Neural progenitor cell (in vitro differentiated cells): ENCODE measurements at regions not wholly inside any gene's neighbourhood (a gene's known extent, or its start where the extent isn't known, plus 50 kb on each side); places are given as distances from the start of the nearest gene placed in this dataset.

ENCODE experiments used
- DNase-seq: peaks from one replicate; pipeline ENCODE4 v3.0.0-alpha.2; 2016; ENCODE audit warnings: low spot score
- H2AFZ ChIP-seq: fragments of 200-600 bp; sonication (generic); replicated peaks from 2 replicates; pipeline ENCODE4 v1.6.1; 2016; ENCODE audit warnings: antibody characterized with exemption
- H3F3A ChIP-seq: fragments of 200-600 bp; sonication (generic); 2 replicates; pipeline ENCODE4 v1.6.1; 2016; ENCODE audit warnings: antibody characterized with exemption, low read depth
- H3K27ac ChIP-seq: fragments of 200-600 bp; sonication (generic); 2 replicates; pipeline ENCODE4 v1.5.1; 2016; ENCODE audit warnings: mild to moderate bottlenecking
- H3K27me3 ChIP-seq: fragments of 200-600 bp; sonication (generic); 2 replicates; pipeline ENCODE4 v1.6.1; 2016; ENCODE audit warnings: mild to moderate bottlenecking, moderate library complexity
- H3K36me3 ChIP-seq: fragments of 200-600 bp; sonication (generic); 2 replicates; pipeline ENCODE4 v1.5.1; 2016
- H3K4me1 ChIP-seq: fragments of 200-600 bp; sonication (generic); 2 replicates; pipeline ENCODE4 v1.6.1; 2016; ENCODE audit warnings: mixed run types
- H3K4me2 ChIP-seq: fragments of 200-600 bp; sonication (generic); 2 replicates; pipeline ENCODE4 v1.6.1; 2016
- H3K4me3 ChIP-seq: fragments of 200-600 bp; sonication (generic); 2 replicates; pipeline ENCODE4 v1.5.1; 2016
- H3K79me2 ChIP-seq: fragments of 200-600 bp; sonication (generic); 2 replicates; pipeline ENCODE4 v1.6.1; 2016; ENCODE audit warnings: low read depth
- H3K9ac ChIP-seq: fragments of 200-600 bp; sonication (generic); 2 replicates; pipeline ENCODE4 v1.6.1; 2016
- H3K9me3 ChIP-seq: fragments of 200-600 bp; sonication (generic); 2 replicates; pipeline ENCODE4 v1.5.1; 2016; ENCODE audit warnings: low read depth
- H4K20me1 ChIP-seq: fragments of 200-600 bp; sonication (generic); 2 replicates; pipeline ENCODE4 v1.6.1; 2016; ENCODE audit warnings: low read depth
- H3K27ac Mint-ChIP-seq: 3 replicates; pipeline ENCODE4 v1.8.0; 2021; ENCODE audit warnings: mixed read lengths
- H3K27me3 Mint-ChIP-seq: 2 replicates; pipeline ENCODE4 v1.8.0; 2022; ENCODE audit warnings: low read depth, mild to moderate bottlenecking, inconsistent platforms, moderate library complexity, mixed read lengths; ENCODE audit not compliant: insufficient read depth
- H3K36me3 Mint-ChIP-seq: 3 replicates; pipeline ENCODE4 v1.8.0; 2021; ENCODE audit warnings: mixed read lengths
- H3K4me1 Mint-ChIP-seq: 3 replicates; pipeline ENCODE4 v1.8.0; 2021; ENCODE audit warnings: mixed read lengths
- H3K4me3 Mint-ChIP-seq: 3 replicates; pipeline ENCODE4 v1.8.0; 2021; ENCODE audit warnings: mild to moderate bottlenecking, moderate library complexity, mixed read lengths
- H3K9me3 Mint-ChIP-seq: 3 replicates; pipeline ENCODE4 v1.8.0; 2020; ENCODE audit warnings: mixed read lengths
- CTCF ChIP-seq: fragments of 200-600 bp; sonication (generic); IDR thresholded peaks from 2 replicates; pipeline ENCODE4 v1.5.1; 2017; ENCODE audit warnings: antibody characterized with exemption, mild to moderate bottlenecking
- EZH2 ChIP-seq: fragments of 200-600 bp; sonication (generic); IDR thresholded peaks from 2 replicates; pipeline ENCODE4 v1.6.1; 2017; ENCODE audit warnings: antibody characterized with exemption, mild to moderate bottlenecking, moderate library complexity
- EZH2phosphoT487 ChIP-seq: fragments of 200-600 bp; sonication (generic); IDR thresholded peaks from 2 replicates; pipeline ENCODE4 v1.6.1; 2017; ENCODE audit warnings: antibody characterized with exemption

GRCh38 chr17:45718791-45719190, 65.3 kb upstream of the CRHR1 start:
- Histone ChIP-seq H3K4me1 (no peaks in the 10 kb centered on the region), H2AFZ (no peak overlapping the region), H3K4me2 (no peak overlapping the region), H3K27ac (no peak overlapping the region), H3K27me3 (peaks cover under 1% of the 10 kb centered on the region), H3K79me2 (no peaks in the 10 kb centered on the region), H3K9me3 (no peaks in the 10 kb centered on the region), H3F3A (no peaks in the 10 kb centered on the region), H4K20me1 (no peaks in the 10 kb centered on the region), H3K36me3 (no peaks in the 10 kb centered on the region), H3K4me3 (no peak overlapping the region), H3K9ac (no peak overlapping the region)
- Mint-ChIP-seq H3K9me3 (peaks cover under 1% of the 10 kb centered on the region), H3K27ac (no peak overlapping the region), H3K4me1 (no peaks in the 10 kb centered on the region), H3K27me3 (peaks cover under 1% of the 10 kb centered on the region), H3K36me3 (no peaks in the 10 kb centered on the region), H3K4me3 (no peak overlapping the region)
- TF ChIP-seq EZH2phosphoT487 (no peak), EZH2 (no peak), CTCF (no peak)
- DNase-seq: no peak

GRCh38 chr17:45719335-45720071, 64.6 kb upstream of the CRHR1 start:
- H3K36me3 ChIP-seq: no peaks in the 10 kb centered on the region
- no peaks in the 10 kb centered on the region for H3K79me2 ChIP-seq
- no peak overlapping the region for H3K4me2 ChIP-seq
- Mint-ChIP-seq H3K36me3 (no peaks in the 10 kb centered on the region), H3K4me3 (no peak overlapping the region), H3K9me3 (peaks cover 5% of the 10 kb centered on the region), H3K4me1 (no peaks in the 10 kb centered on the region), H3K27me3 (peaks cover 2% of the 10 kb centered on the region), H3K27ac (no peak overlapping the region)
- peak; percentile 54 for DNase-seq
- no peaks in the 10 kb centered on the region for H3F3A ChIP-seq
- no peaks in the 10 kb centered on the region for H4K20me1 ChIP-seq
- H3K27me3 ChIP-seq: peaks cover 8% of the 10 kb centered on the region
- no peak overlapping the region for H2AFZ ChIP-seq
- H3K9ac ChIP-seq: no peak overlapping the region
- H3K9me3 ChIP-seq: no peaks in the 10 kb centered on the region
- H3K4me1 ChIP-seq: no peaks in the 10 kb centered on the region
- peak; percentile 46 for TF ChIP-seq CTCF
- no peak for TF ChIP-seq EZH2
- no peak overlapping the region for H3K4me3 ChIP-seq
- H3K27ac ChIP-seq: no peak overlapping the region

- H4K20me1 ChIP-seq: no peaks in the 10 kb centered on the region
- peaks cover 15% of the 10 kb centered on the region for H3K27me3 ChIP-seq
- Mint-ChIP-seq H3K27ac (no peak overlapping the region), H3K36me3 (no peaks in the 10 kb centered on the region), H3K27me3 (peaks cover 2% of the 10 kb centered on the region), H3K4me1 (no peaks in the 10 kb centered on the region), H3K9me3 (peaks cover 5% of the 10 kb centered on the region), H3K4me3 (no peak overlapping the region)
- DNase-seq: no peak
- no peak overlapping the region for H3K4me3 ChIP-seq
- no peaks in the 10 kb centered on the region for H3K79me2 ChIP-seq
- no peak overlapping the region for H3K9ac ChIP-seq
- H3K4me1 ChIP-seq: no peaks in the 10 kb centered on the region
- no peak overlapping the region for H3K4me2 ChIP-seq
- no peaks in the 10 kb centered on the region for H3F3A ChIP-seq
- TF ChIP-seq EZH2phosphoT487 (no peak), EZH2 (no peak), CTCF (no peak)
- H3K9me3 ChIP-seq: no peaks in the 10 kb centered on the region
- H2AFZ ChIP-seq: no peak overlapping the region
- H3K36me3 ChIP-seq: no peaks in the 10 kb centered on the region
- H3K27ac ChIP-seq: no peak overlapping the region
Measured at GRCh38 chr17:45720386-45720785, 63.7 kb upstream of the CRHR1 start.
